Tibial artery (tissue), 4 donors: ENCODE measurements at regions not wholly inside any gene's neighbourhood (a gene's known extent, or its start where the extent isn't known, plus 50 kb on each side); places are given as distances from the start of the nearest gene placed in this dataset.

Experiments used
- DNase-seq, 2 donors: peaks; one replicate each; pipeline ENCODE4 v3.0.0-alpha.2; 2019
- H3K27ac ChIP-seq, 2 donors: fragments of 200-600 bp; sonication (generic) in 1 of 2; 1 replicate in 1 of 2; 2 replicates in 1 of 2; pipeline ENCODE4 v1.5.1; 2018 to 2019; ENCODE audit warnings: mild to moderate bottlenecking in 1 of 2
- H3K27me3 ChIP-seq, 2 donors: fragments of 200-600 bp; sonication (generic) in 1 of 2; one replicate each; pipeline versions ENCODE4 v1.5.1 to v1.6.0; 2016 to 2019
- H3K36me3 ChIP-seq, 3 donors: fragments of 200-600 bp; sonication (generic) in 2 of 3; one replicate each; pipeline ENCODE4 v1.5.1; 2016 to 2019; ENCODE audit warnings: mild to moderate bottlenecking in 2 of 3
- H3K4me1 ChIP-seq, 4 donors: fragments of 200-600 bp; sonication (generic) in 2 of 4; 1 replicate in 3 of 4; 2 replicates in 1 of 4; pipeline ENCODE4 v1.5.1; 2016 to 2019
- H3K4me3 ChIP-seq, 2 donors: fragments of 200-600 bp; sonication (generic) in 1 of 2; 1 replicate in 1 of 2; 2 replicates in 1 of 2; pipeline ENCODE4 v1.5.1; 2018 to 2019; ENCODE audit warnings: mild to moderate bottlenecking in 2 of 2
- H3K9me3 ChIP-seq, 3 donors: fragments of 200-600 bp; sonication (generic) in 1 of 3; one replicate each; pipeline ENCODE4 v1.5.1; 2016 to 2019
- CTCF ChIP-seq, 2 experiments: fragments of 200-600 bp in 1 of 2; fragments of 450-650 bp in 1 of 2; IDR thresholded peaks; one replicate each; pipeline ENCODE4 v1.5.1; 2017 to 2019; ENCODE audit warnings: antibody characterized with exemption in 2 of 2, mild to moderate bottlenecking in 1 of 2, moderate library complexity in 1 of 2
- intact Hi-C: fragments of 100-400 bp; cut with DNase I; formaldehyde crosslinking; loops from one replicate; pipeline ENCODE4 v1.15.0; 2023; ENCODE audit warnings: low total_unique reads

DNA sequence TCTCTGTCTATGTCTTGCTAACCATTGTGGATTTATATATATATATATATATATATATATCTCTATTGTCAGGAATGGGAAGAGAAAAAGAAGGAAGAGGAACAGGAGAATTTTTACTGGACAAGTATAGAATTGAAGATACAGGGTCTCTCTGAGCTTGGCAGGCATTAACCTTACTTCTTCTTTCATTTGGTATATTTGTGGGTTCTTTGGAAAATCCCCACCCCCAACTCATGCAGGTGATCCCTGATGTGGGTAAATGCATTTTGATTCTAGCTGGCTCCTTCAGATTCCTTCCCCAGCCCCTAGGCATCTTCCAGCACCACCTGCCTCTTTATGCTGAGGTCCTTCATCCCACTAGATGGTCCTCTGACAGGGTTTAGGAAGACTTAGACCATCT lies 78.8 kb upstream of the TRABD2B start:
- no peaks in the 10 kb centered on the region for H3K36me3 ChIP-seq
- H3K4me3 ChIP-seq, result no peak overlapping the region
- no peak for DNase-seq
- H3K4me1 ChIP-seq, result peaks cover 0 to 55% (median 18%) of the 10 kb centered on the region in 4 donors
- H3K27ac ChIP-seq, result peak overlapping the region in 1 of 2 donors; percentile 74
- TF ChIP-seq CTCF (IDR thresholded peaks at IDR 0.05), result no peak
- intact Hi-C loops, result no loop called here
- H3K27me3 ChIP-seq, result no peaks in the 10 kb centered on the region
- no peaks in the 10 kb centered on the region for H3K9me3 ChIP-seq

GRCh38 chr1:48073798-48074530 lies 76.8 kb upstream of the TRABD2B start:
- Histone ChIP-seq H3K9me3 (no peaks in the 10 kb centered on the region), H3K4me1 (peaks cover 0 to 56% (median 26%) of the 10 kb centered on the region in 4 donors), H3K36me3 (no peaks in the 10 kb centered on the region), H3K27ac (peak overlapping the region; percentile 56 to 64), H3K4me3 (no peak overlapping the region), H3K27me3 (no peaks in the 10 kb centered on the region)
- TF ChIP-seq CTCF (IDR thresholded peaks at IDR 0.05), result no peak
- intact Hi-C loops, result no loop called here
- no peak for DNase-seq

DNA sequence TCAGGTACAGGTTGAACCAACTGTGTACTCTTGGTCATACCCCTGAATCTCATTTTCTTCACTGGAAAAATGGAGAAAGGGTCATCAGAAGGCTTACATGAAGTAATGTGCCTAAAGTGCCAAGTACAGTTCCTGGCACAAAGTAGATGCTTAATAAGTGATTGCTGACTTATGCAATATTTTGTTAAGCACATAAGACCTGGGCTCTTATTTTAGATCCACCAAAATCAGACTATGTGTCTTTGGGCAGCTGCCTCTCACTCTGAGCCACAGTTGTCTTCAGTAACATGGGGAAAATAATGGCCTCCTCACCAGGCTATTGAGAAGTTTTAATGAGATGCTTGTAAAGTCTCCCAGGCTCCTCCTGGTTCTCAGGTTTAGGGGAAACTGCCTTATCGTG lies 74.3 kb upstream of the TRABD2B start:
- Histone ChIP-seq H3K36me3 (no peaks in the 10 kb centered on the region), H3K4me3 (no peak overlapping the region), H3K9me3 (no peaks in the 10 kb centered on the region), H3K4me1 (peaks cover 0 to 48% (median 24%) of the 10 kb centered on the region in 4 donors), H3K27ac (no peak overlapping the region), H3K27me3 (no peaks in the 10 kb centered on the region)
- intact Hi-C loops, result no loop called here
- no peak for DNase-seq
- TF ChIP-seq CTCF (IDR thresholded peaks at IDR 0.05), result no peak

DNA sequence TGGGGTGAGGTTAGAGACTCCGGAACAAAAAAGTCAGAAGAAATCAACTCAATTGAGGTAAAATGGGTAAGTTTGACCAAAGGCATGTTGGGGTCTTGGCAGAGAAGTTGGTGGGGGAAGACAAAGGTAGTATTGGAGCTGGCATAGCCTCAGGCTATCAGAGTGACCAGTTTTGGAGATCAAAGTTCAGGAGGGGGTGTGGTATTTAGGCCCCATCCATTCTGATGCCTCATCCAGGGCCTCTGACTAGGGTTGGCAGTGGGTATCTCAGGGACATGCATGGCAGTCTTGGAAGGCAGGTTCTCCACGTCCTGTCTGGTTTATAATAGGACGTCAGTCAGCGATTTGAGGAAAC lies 73.2 kb upstream of the TRABD2B start:
- H3K4me3 ChIP-seq, result no peak overlapping the region
- H3K27ac ChIP-seq, result peak overlapping the region; percentile 45 to 66
- no peak for TF ChIP-seq CTCF (IDR thresholded peaks at IDR 0.05)
- no peaks in the 10 kb centered on the region for H3K36me3 ChIP-seq
- DNase-seq, result peak in 1 of 2 donors; percentile 5
- H3K4me1 ChIP-seq, result peaks cover 0 to 45% (median 25%) of the 10 kb centered on the region in 4 donors
- intact Hi-C loops, result no loop called here
- no peaks in the 10 kb centered on the region for H3K9me3 ChIP-seq
- no peaks in the 10 kb centered on the region for H3K27me3 ChIP-seq

DNA sequence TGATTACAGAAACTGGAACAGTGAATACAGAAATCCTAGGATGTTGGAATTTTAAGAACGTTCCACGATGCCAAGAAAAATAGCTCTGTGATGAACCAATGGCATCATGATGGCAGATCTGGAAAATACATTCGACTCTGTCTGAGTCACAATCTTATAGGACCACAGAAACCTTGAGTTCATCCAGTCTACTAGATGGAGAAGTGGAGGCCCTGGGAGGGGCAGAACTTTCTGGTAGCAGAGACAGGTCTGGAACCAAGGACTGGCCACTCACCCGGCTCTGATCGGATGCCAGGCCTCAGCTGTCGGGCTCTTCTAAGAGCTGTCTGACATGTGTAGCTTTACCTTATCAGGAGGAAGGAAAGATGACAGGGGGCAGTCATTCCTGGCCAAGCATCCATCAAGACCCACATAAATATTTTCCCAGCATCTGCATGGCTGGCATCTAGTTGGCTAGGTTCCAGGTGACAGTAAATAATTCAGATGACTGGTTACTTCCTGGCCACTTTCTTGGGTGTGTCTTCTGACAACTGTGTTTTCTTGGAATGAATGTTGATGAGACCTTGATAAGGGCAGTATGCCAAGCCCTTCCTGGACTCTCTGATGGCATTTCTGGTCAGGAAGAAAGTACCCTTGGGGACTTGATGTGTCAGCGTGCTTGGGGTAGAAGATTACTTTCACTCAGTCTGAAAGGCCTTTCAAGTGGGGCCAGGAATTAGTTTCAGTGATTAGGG lies 72.6 kb upstream of the TRABD2B start:
- Histone ChIP-seq H3K9me3 (no peaks in the 10 kb centered on the region), H3K27ac (peak overlapping the region; percentile 45 to 66), H3K4me3 (no peak overlapping the region), H3K27me3 (no peaks in the 10 kb centered on the region), H3K4me1 (peaks cover 0 to 45% (median 25%) of the 10 kb centered on the region in 4 donors), H3K36me3 (no peaks in the 10 kb centered on the region)
- DNase-seq, result peak in 1 of 2 donors; percentile 63
- intact Hi-C loops, result no loop called here
- no peak for TF ChIP-seq CTCF (IDR thresholded peaks at IDR 0.05)
